WTC11 (cell line): ENCODE measurements at regions not wholly inside any gene's neighbourhood (a gene's known extent, or its start where the extent isn't known, plus 50 kb on each side); places are given as distances from the start of the nearest gene placed in this dataset.

Experiments used
- ATAC-seq: fragments of 200-7000 bp; cut with Tn5 transposase; 2 replicates; pipeline ENCODE4 v1.10.0; 2021; ENCODE audit warnings: mild to moderate bottlenecking, moderate library complexity
- CTCF ChIA-PET: fragments of 300-600 bp; sonication (Branson Sonifier 250); formaldehyde crosslinking; loops from one replicate; lab custom pipeline; 2021; ENCODE audit warnings: antibody characterized with exemption; lab: Charles Lee
- POLR2A ChIA-PET: fragments of 350-600 bp; sonication (Branson Sonifier 250); formaldehyde crosslinking; loops from one replicate; lab custom pipeline; 2021; ENCODE audit warnings: antibody characterized with exemption; lab: Charles Lee
- DNase-seq: peaks from one replicate; pipeline ENCODE4 v3.0.0; 2021; ENCODE audit warnings: low spot score
- H3K27ac Mint-ChIP-seq: 2 replicates; pipeline ENCODE4 v1.8.0; 2021; ENCODE audit warnings: mixed read lengths
- H3K27me3 Mint-ChIP-seq: 2 replicates; pipeline ENCODE4 v1.8.0; 2021; ENCODE audit warnings: low read depth, mild to moderate bottlenecking, moderate library complexity, mixed read lengths
- H3K36me3 Mint-ChIP-seq: 2 replicates; pipeline ENCODE4 v1.8.0; 2021; ENCODE audit warnings: mixed read lengths
- H3K4me1 Mint-ChIP-seq: 2 replicates; pipeline ENCODE4 v1.8.0; 2022; ENCODE audit warnings: mixed read lengths
- H3K4me3 Mint-ChIP-seq: 2 replicates; pipeline ENCODE4 v1.8.0; 2021; ENCODE audit warnings: mild to moderate bottlenecking, moderate library complexity, mixed read lengths
- H3K9me3 Mint-ChIP-seq: 2 replicates; pipeline ENCODE4 v1.8.0; 2021; ENCODE audit warnings: mixed read lengths
- ATF6 ChIP-seq: sonication (generic); formaldehyde crosslinking; IDR thresholded peaks from 2 replicates; pipeline ENCODE4 v1.8.1; 2023; ENCODE audit warnings: mild to moderate bottlenecking, missing genetic modification reagents
- CDX4 ChIP-seq: fragments of 250-450 bp; sonication (Bioruptor Pico); IDR thresholded peaks from 2 replicates; pipeline ENCODE4 v1.9.0; 2021; ENCODE audit warnings: moderate library complexity, mild to moderate bottlenecking, inconsistent platforms, borderline replicate concordance
- E2F4 ChIP-seq: sonication (generic); formaldehyde crosslinking; IDR thresholded peaks from 2 replicates; pipeline ENCODE4 v1.8.1; 2022; ENCODE audit warnings: low read depth, mild to moderate bottlenecking, moderate library complexity, missing genetic modification reagents, borderline replicate concordance
- FOXP1 ChIP-seq: sonication (generic); formaldehyde crosslinking; IDR thresholded peaks from 2 replicates; pipeline ENCODE4 v1.8.0; 2022; ENCODE audit warnings: missing genetic modification reagents, mild to moderate bottlenecking, moderate library complexity, borderline replicate concordance
- HMGXB4 ChIP-seq: sonication (generic); formaldehyde crosslinking; IDR thresholded peaks from 2 replicates; pipeline ENCODE4 v1.8.1; 2023; ENCODE audit warnings: mild to moderate bottlenecking, moderate library complexity, missing genetic modification reagents
- PREB ChIP-seq: sonication (generic); formaldehyde crosslinking; IDR thresholded peaks from 2 replicates; pipeline ENCODE4 v1.8.1; 2022; ENCODE audit warnings: mild to moderate bottlenecking, missing genetic modification reagents, moderate library complexity, borderline replicate concordance
- RELA ChIP-seq: sonication (generic); formaldehyde crosslinking; IDR thresholded peaks from 2 replicates; pipeline ENCODE4 v1.8.1; 2022; ENCODE audit warnings: missing genetic modification reagents, mild to moderate bottlenecking, borderline replicate concordance
- SOX15 ChIP-seq: fragments of 250-450 bp; sonication (Bioruptor Pico); IDR thresholded peaks from 2 replicates; pipeline ENCODE4 v1.9.0; 2021; ENCODE audit warnings: mild to moderate bottlenecking
- ZMAT4 ChIP-seq: fragments of 250-450 bp; sonication (Bioruptor Pico); IDR thresholded peaks from 2 replicates; pipeline ENCODE4 v1.9.0; 2021; ENCODE audit warnings: mild to moderate bottlenecking
- ZNF512 ChIP-seq: sonication (generic); formaldehyde crosslinking; IDR thresholded peaks from 2 replicates; pipeline ENCODE4 v1.8.1; 2022; ENCODE audit warnings: missing genetic modification reagents, borderline replicate concordance
- ZSCAN18 ChIP-seq: fragments of 250-450 bp; sonication (Bioruptor Pico); IDR thresholded peaks from 2 replicates; pipeline ENCODE4 v2.1.2; 2022; ENCODE audit warnings: mild to moderate bottlenecking, moderate library complexity

GRCh38 chr6:2510316-2510715 lies 240.4 kb downstream of the MYLK4 start:
- no peak for TF ChIP-seq CDX4
- DNase-seq (no peak), ATAC-seq (no peak)
- no peaks in the 10 kb centered on the region for H3K27me3 Mint-ChIP-seq
- no peak overlapping the region for H3K27ac Mint-ChIP-seq
- CTCF ChIA-PET, result interaction anchor here (1.5 kb wide), 1 partner anchor 123 kb away, joined by 3 read pairs; no protein-coding TSS in a partner anchor
- POLR2A ChIA-PET, result no interaction called here
- no peak overlapping the region for H3K4me3 Mint-ChIP-seq
- 0 out of 2 replicates have a peak, but pooled peaks cover 5% of the 10 kb centered on the region for H3K4me1 Mint-ChIP-seq
- no peaks in the 10 kb centered on the region for H3K36me3 Mint-ChIP-seq
- H3K9me3 Mint-ChIP-seq, result peaks cover 14% of the 10 kb centered on the region

GRCh38 chr6:2509711-2510110 lies 241.0 kb downstream of the MYLK4 start:
- no peaks in the 10 kb centered on the region for H3K36me3 Mint-ChIP-seq
- no peaks in the 10 kb centered on the region for H3K27me3 Mint-ChIP-seq
- H3K4me3 Mint-ChIP-seq, result no peak overlapping the region
- ATAC-seq (no peak), DNase-seq (no peak)
- 0 out of 2 replicates have a peak, but pooled peaks cover 5% of the 10 kb centered on the region for H3K4me1 Mint-ChIP-seq
- no peak overlapping the region for H3K27ac Mint-ChIP-seq
- no peak for TF ChIP-seq HMGXB4 (CRISPR knock-in tag)
- TF ChIP-seq E2F4, result no peak
- no peak for TF ChIP-seq SOX15 (CRISPR knock-in tag)
- TF ChIP-seq ZSCAN18, result no peak
- TF ChIP-seq FOXP1 (CRISPR knock-in tag), result no peak
- TF ChIP-seq RELA, result no peak
- no peak for TF ChIP-seq ATF6 (CRISPR knock-in tag)
- no peak for TF ChIP-seq ZNF512 (CRISPR knock-in tag)
- TF ChIP-seq PREB (CRISPR knock-in tag), result no peak
- no peak for TF ChIP-seq ZMAT4 (CRISPR knock-in tag)
- TF ChIP-seq, all 79 proteins: peak for 0
- CTCF ChIA-PET, result interaction anchor here (0.9 to 1.5 kb wide), 2 partner anchors 15 to 123 kb away, joined by 3 to 6 read pairs; no protein-coding TSS in a partner anchor
- H3K9me3 Mint-ChIP-seq, result peaks cover 14% of the 10 kb centered on the region
- POLR2A ChIA-PET, result no interaction called here
